ENCODE measurements at regions not wholly inside any gene's neighbourhood (a gene's known extent, or its start where the extent isn't known, plus 50 kb on each side); places are given as distances from the start of the nearest gene placed in this dataset.

DNA sequence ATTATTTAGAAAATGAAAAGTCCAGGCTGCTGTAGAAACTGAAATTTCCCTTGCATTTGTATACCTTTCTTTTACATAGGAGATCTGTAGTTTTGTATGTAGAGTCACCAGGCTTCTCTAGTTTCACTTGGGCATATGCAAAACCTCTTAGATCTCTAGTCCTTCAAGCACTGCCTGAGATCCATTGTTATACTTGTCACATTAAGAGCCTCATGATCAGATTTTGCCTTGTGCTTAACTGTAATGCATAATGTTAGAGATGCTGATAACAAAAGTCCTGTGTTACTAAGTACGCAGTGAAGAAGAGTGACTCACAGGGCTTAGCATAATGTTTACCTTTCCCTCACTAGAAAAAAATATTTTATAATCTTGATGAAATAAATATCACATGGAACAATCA lies 250.2 kb downstream of the CYLC2 start:
- Histone ChIP-seq H3K27ac (ENCODE audit: low read depth, low read length) (no peak overlapping the region), H3K27me3 (ENCODE audit: control insufficient read depth, insufficient read depth, low read length, poor library complexity, severe bottlenecking) (no peaks in the 10 kb centered on the region), H3K4me3 (ENCODE audit: low read length) (no peak overlapping the region), H3K9ac (ENCODE audit: extremely low read depth, low read length, poor library complexity, severe bottlenecking) (no peak overlapping the region), H3K4me1 (ENCODE audit: control insufficient read depth, insufficient read depth, low read length) (no peaks in the 10 kb centered on the region), H3K9me3 (ENCODE audit: control insufficient read depth, low read length) (peaks cover 6% of the 10 kb centered on the region), H3K36me3 (ENCODE audit: control insufficient read depth, insufficient read depth, low read length) (no peaks in the 10 kb centered on the region)
- Mint-ChIP-seq H3K36me3 (ENCODE audit: low read depth) (no peaks in the 10 kb centered on the region), H3K27me3 (ENCODE audit: insufficient read depth) (no peaks in the 10 kb centered on the region), H3K27ac (no peak overlapping the region), H3K4me1 (peaks cover 9% of the 10 kb centered on the region), H3K9me3 (no peaks in the 10 kb centered on the region), H3K4me3 (no peak overlapping the region)
- no peak for DNase-seq
- WGBS, 2 experiments (ENCODE audit: insufficient coverage in 1 of 2, insufficient read length in 1 of 2): 88% methylated on average over 1 of the region's 1 CpG; no CpG with 5 or more reads in 1 of the 2 experiments
- no peak for TF ChIP-seq CTCF (conservative IDR thresholded peaks at IDR 0.05)

DNA sequence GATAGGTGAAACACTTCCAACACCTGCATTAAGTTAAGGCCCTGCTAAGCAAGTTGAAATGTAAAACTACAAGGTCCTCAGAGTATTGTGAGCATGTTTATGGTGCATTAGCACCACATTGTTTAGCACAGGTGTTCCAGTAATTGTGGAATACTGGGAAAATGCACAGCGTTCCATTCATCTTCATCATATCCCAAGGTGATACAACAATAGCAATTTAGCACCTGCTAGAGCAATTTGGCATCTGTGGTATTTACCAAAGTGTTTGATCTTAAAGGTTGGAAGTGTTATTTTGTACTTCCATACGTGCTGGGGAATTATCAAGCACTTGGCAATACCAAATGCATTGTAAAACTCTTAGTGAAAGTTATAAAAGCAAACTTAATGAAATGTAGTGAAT lies 266.8 kb downstream of the CYLC2 start:
- Histone ChIP-seq H3K9me3 (ENCODE audit: control insufficient read depth, low read length) (peaks cover 30% of the 10 kb centered on the region), H3K27ac (ENCODE audit: low read depth, low read length) (no peak overlapping the region), H3K4me1 (ENCODE audit: control insufficient read depth, insufficient read depth, low read length) (no peaks in the 10 kb centered on the region), H3K27me3 (ENCODE audit: control insufficient read depth, insufficient read depth, low read length, poor library complexity, severe bottlenecking) (no peaks in the 10 kb centered on the region), H3K36me3 (ENCODE audit: control insufficient read depth, insufficient read depth, low read length) (no peaks in the 10 kb centered on the region), H3K4me3 (ENCODE audit: low read length) (no peak overlapping the region), H3K9ac (ENCODE audit: extremely low read depth, low read length, poor library complexity, severe bottlenecking) (no peak overlapping the region)
- Mint-ChIP-seq H3K27me3 (ENCODE audit: insufficient read depth) (no peaks in the 10 kb centered on the region), H3K36me3 (ENCODE audit: low read depth) (no peaks in the 10 kb centered on the region), H3K27ac (no peak overlapping the region), H3K4me1 (no peaks in the 10 kb centered on the region), H3K9me3 (peaks cover 10% of the 10 kb centered on the region), H3K4me3 (no peak overlapping the region)
- no peak for DNase-seq
- WGBS, 2 experiments (ENCODE audit: insufficient coverage in 1 of 2, insufficient read length in 1 of 2): 33 to 71% methylated on average over 1 to 2 of the region's 2 CpGs
- TF ChIP-seq CTCF (conservative IDR thresholded peaks at IDR 0.05): no peak

- no peaks in the 10 kb centered on the region for H3K36me3 ChIP-seq (ENCODE audit: control insufficient read depth, insufficient read depth, low read length)
- no peak for TF ChIP-seq CTCF (conservative IDR thresholded peaks at IDR 0.05)
- 80 to 84% methylated on average over 2 to 3 of the region's 5 CpGs for WGBS, 2 experiments (ENCODE audit: insufficient coverage in 1 of 2, insufficient read length in 1 of 2)
- DNase-seq: no peak
- Mint-ChIP-seq H3K36me3 (ENCODE audit: low read depth) (no peaks in the 10 kb centered on the region), H3K9me3 (peaks cover 1% of the 10 kb centered on the region), H3K27ac (no peak overlapping the region), H3K4me1 (no peaks in the 10 kb centered on the region), H3K27me3 (ENCODE audit: insufficient read depth) (no peaks in the 10 kb centered on the region), H3K4me3 (no peak overlapping the region)
- no peaks in the 10 kb centered on the region for H3K4me1 ChIP-seq (ENCODE audit: control insufficient read depth, insufficient read depth, low read length)
- no peaks in the 10 kb centered on the region for H3K27me3 ChIP-seq (ENCODE audit: control insufficient read depth, insufficient read depth, low read length, poor library complexity, severe bottlenecking)
- peaks cover 8% of the 10 kb centered on the region for H3K9me3 ChIP-seq (ENCODE audit: control insufficient read depth, low read length)
- H3K4me3 ChIP-seq (ENCODE audit: low read length): no peak overlapping the region
- no peak overlapping the region for H3K9ac ChIP-seq (ENCODE audit: extremely low read depth, low read length, poor library complexity, severe bottlenecking)
- H3K27ac ChIP-seq (ENCODE audit: low read depth, low read length): no peak overlapping the region
Measured at GRCh38 chr9:103266064-103266463, 270.9 kb downstream of the CYLC2 start.

Measured in endodermal cell (in vitro differentiated cells).